Kidney (tissue), 13 donors: ENCODE measurements at regions not wholly inside any gene's neighbourhood (a gene's known extent, or its start where the extent isn't known, plus 50 kb on each side); places are given as distances from the start of the nearest gene placed in this dataset.

Experiments
- DNase-seq, 5 donors: peaks; one replicate each; pipeline ENCODE4 v3.0.0-alpha.2; 2013 to 2020
- FAIRE-seq: peaks from 2 replicates; lab custom pipeline; 2012; peaks lifted over from hg19 to GRCh38; lab: Jason Lieb, UNC
- H3K27ac ChIP-seq, 2 donors: one replicate each; pipeline ENCODE4 v1.7.0; 2013; ENCODE audit warnings: low read depth in 2 of 2, low read length in 2 of 2, inconsistent platforms in 1 of 2
- H3K27me3 ChIP-seq: one replicate; pipeline ENCODE4 v1.7.1; 2013; ENCODE audit warnings: low read length, inconsistent platforms; ENCODE audit not compliant: control insufficient read depth, insufficient read depth
- H3K36me3 ChIP-seq, 3 donors: one replicate each; pipeline versions ENCODE4 v1.7.0 to v1.7.1; 2013; ENCODE audit warnings: low read length in 3 of 3, control low read depth in 1 of 3, inconsistent platforms in 1 of 3; ENCODE audit not compliant: insufficient read depth in 3 of 3, control insufficient read depth in 2 of 3
- H3K4me1 ChIP-seq, 3 donors: one replicate each; pipeline versions ENCODE4 v1.7.0 to v1.7.1; 2013; ENCODE audit warnings: low read length in 3 of 3, inconsistent platforms in 1 of 3, low read depth in 1 of 3; ENCODE audit not compliant: control insufficient read depth in 2 of 3, insufficient read depth in 2 of 3
- H3K4me3 ChIP-seq, 3 donors: one replicate each; pipeline versions ENCODE4 v1.7.0 to v1.8.1; 2013; ENCODE audit warnings: low read length in 3 of 3, control low read depth in 1 of 3, inconsistent platforms in 1 of 3
- H3K9ac ChIP-seq, 3 donors: one replicate each; pipeline versions ENCODE4 v1.7.0 to v1.7.1; 2013; ENCODE audit warnings: low read length in 3 of 3, control low read depth in 1 of 3, inconsistent platforms in 1 of 3
- H3K9me3 ChIP-seq, 3 donors: one replicate each; pipeline versions ENCODE4 v1.7.0 to v1.7.1; 2013; ENCODE audit warnings: low read length in 3 of 3, control low read depth in 1 of 3, inconsistent platforms in 1 of 3; ENCODE audit not compliant: control insufficient read depth in 2 of 3, insufficient read depth in 1 of 3
- intact Hi-C: fragments of 100-400 bp; cut with DNase I; formaldehyde crosslinking; loops from one replicate; pipeline ENCODE4 v1.11.1; 2022
- TF ChIP-seq, protein P1 (sequence below): IDR thresholded peaks from 3 replicates; pipeline ENCODE4 v1.5.1; 2012; ENCODE audit warnings: mild to moderate bottlenecking, moderate library complexity, borderline replicate concordance; ENCODE audit not compliant: insufficient read depth; ENCODE audit errors: extremely low read depth
- donor health status: control.
- donor health status: control.
- donor health status: control.
- donor health status: control.
- donor health status: control.
- donor health status: DM: yes; HTN: yes; CAD: no.
- donor health status: Normal renal cell carcinoma (clear cell type).

DNA sequence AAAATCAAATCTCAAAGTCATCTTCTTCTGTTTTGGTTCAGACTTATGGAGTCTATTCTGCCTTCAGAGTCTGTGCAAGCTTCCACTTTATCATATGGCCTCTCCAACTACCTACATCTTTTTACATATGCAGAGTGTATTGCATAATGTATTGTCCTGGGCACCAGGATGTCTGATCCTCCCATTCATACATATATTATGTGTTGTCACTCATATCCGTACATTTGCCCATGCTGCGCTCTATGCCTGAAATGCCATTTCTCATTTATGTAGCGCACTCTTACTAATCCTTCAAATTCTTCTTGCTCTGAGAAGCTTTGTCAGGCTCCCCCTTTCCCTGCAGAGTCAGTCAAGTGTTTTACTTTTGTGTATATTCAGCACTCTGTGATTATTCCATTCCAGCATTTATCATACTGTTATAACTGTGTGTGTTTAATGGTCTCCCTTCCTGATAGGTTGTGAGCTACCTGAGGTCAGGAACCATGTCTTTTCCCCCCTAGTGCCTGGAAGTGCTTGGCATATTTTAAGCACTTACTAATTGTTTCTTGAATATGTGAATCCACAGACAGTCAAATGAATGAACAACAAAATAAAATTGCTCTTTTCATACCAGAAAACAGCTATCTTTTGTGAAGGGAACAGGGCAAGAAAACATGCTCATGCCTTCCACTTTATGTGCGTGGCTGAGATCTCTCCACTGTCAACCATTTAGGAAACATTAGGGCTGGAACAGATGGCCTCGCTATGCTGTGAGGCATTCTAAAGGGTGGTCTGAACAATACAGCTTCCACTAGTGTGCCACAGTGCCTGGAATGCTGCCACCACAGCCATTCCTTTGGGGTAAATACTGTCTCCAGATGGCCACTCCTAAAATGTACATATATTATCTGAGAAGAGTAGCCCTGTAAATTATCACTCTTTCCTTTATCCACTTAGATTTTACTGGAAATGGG lies 81.8 kb downstream of the GLUD2 start:
- TF ChIP-seq, protein P1, sequence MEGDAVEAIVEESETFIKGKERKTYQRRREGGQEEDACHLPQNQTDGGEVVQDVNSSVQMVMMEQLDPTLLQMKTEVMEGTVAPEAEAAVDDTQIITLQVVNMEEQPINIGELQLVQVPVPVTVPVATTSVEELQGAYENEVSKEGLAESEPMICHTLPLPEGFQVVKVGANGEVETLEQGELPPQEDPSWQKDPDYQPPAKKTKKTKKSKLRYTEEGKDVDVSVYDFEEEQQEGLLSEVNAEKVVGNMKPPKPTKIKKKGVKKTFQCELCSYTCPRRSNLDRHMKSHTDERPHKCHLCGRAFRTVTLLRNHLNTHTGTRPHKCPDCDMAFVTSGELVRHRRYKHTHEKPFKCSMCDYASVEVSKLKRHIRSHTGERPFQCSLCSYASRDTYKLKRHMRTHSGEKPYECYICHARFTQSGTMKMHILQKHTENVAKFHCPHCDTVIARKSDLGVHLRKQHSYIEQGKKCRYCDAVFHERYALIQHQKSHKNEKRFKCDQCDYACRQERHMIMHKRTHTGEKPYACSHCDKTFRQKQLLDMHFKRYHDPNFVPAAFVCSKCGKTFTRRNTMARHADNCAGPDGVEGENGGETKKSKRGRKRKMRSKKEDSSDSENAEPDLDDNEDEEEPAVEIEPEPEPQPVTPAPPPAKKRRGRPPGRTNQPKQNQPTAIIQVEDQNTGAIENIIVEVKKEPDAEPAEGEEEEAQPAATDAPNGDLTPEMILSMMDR: no peak
- no peak overlapping the region for H3K4me3 ChIP-seq
- no peaks in the 10 kb centered on the region for H3K27me3 ChIP-seq
- intact Hi-C loops: no loop called here
- no peak for DNase-seq
- no peaks in the 10 kb centered on the region for H3K36me3 ChIP-seq
- no peaks in the 10 kb centered on the region for H3K9me3 ChIP-seq
- H3K9ac ChIP-seq: no peak overlapping the region
- no peak for FAIRE-seq
- H3K27ac ChIP-seq: no peak overlapping the region
- H3K4me1 ChIP-seq: no peaks in the 10 kb centered on the region

DNA sequence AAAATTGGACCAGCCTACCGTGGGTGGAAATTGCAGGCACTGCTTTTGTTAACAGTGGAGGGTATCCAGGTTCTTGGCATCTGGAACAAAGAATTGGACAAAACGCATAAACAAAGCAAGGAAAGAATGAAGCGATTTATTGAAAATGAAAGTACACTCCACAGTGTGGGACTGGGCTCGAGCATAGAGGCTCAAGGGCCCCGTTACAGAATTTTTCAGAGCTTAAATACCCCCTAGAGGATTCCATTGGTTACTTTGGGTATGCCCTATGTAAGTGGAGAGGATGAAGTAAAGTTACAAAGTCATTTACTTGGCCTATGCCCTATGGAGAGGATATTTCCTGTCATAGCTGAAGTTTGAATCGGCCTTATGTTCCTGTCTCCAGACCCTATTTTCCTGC lies 85.3 kb downstream of the GLUD2 start:
- Histone ChIP-seq H3K9ac (no peak overlapping the region), H3K27ac (no peak overlapping the region), H3K4me1 (no peaks in the 10 kb centered on the region), H3K36me3 (no peaks in the 10 kb centered on the region), H3K9me3 (no peaks in the 10 kb centered on the region), H3K4me3 (no peak overlapping the region), H3K27me3 (no peaks in the 10 kb centered on the region)
- FAIRE-seq (no peak), DNase-seq (no peak)
- intact Hi-C loops: no loop called here
- TF ChIP-seq, protein P1: no peak

DNA sequence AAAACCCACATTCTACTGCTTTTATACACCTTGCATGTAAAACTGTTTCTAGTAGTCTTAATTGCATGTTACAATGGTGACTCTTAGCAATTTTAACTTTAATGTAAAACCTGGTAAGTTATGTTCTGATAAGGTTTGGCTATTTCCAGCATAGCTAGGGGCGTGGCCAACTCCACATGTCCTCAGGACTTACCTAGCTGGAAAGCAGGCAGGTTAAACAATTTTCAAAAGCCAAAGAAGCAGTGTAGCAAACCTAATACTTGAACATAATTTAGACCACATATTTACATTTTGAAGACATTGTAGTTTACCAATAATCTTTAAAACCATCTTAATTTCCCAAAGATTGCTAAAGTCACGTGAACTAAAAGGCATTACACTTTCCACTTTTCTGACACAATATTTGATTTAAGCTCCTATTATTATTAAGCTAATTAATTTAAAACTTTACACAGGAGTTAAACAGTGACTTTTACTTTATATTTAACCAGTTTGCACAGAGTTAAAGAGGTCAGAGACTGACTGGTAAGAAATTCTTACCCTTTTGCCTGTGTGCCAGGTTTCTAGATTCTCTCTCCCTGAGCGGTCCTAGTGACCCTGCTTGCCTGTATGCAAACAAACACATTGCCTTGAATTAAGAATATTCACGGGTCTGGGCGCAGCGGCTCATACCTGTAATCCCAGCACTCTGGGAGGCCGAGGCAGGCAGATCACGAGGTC lies 88.2 kb downstream of the GLUD2 start:
- no peak overlapping the region for H3K9ac ChIP-seq
- FAIRE-seq: peak; percentile 57
- intact Hi-C loops: no loop called here

More for the DNA sequence above, 88.2 kb downstream of the GLUD2 start:
- Histone ChIP-seq H3K27ac (peak overlapping the region in 1 of 2 donors; percentile 43), H3K4me1 (no peaks in the 10 kb centered on the region), H3K36me3 (no peaks in the 10 kb centered on the region), H3K9me3 (no peaks in the 10 kb centered on the region), H3K4me3 (no peak overlapping the region), H3K27me3 (no peaks in the 10 kb centered on the region)
- TF ChIP-seq, protein P1: no peak
- DNase-seq: peak in 1 of 5 donors; percentile 9
